ENCODE measurements at regions not wholly inside any gene's neighbourhood (a gene's known extent, or its start where the extent isn't known, plus 50 kb on each side); places are given as distances from the start of the nearest gene placed in this dataset.

GRCh38 chr18:51897884-51898283 is 442.1 kb upstream of the DCC start (continued):
- TF ChIP-seq ZNF77 (CRISPR knock-in tag; IDR thresholded peaks at IDR 0.05) (no peak), KLF13 (tag; IDR thresholded peaks at IDR 0.05; ENCODE audit: borderline replicate concordance, low read depth) (no peak)

- no peak for FAIRE-seq
- Histone ChIP-seq H3K4me2 (ENCODE audit: insufficient read depth, low read length) (no peak overlapping the region), H3K9me1 (ENCODE audit: control insufficient read depth, insufficient read depth, low read length) (no peaks in the 10 kb centered on the region), H3K27me3 (ENCODE audit: control insufficient read depth in 2 of 2, insufficient read depth in 2 of 2, low read length in 2 of 2) (no peaks in the 10 kb centered on the region), H3K9ac (ENCODE audit: insufficient read depth in 1 of 2, low read depth in 2 of 2, low read length in 2 of 2) (no peak overlapping the region), H3K4me1 (replicated peaks in 1 of 2; ENCODE audit: control insufficient read depth in 2 of 2, insufficient read depth in 2 of 2, low read length in 2 of 2) (no peaks in the 10 kb centered on the region), H2AFZ (ENCODE audit: low read depth, low read length) (no peak overlapping the region), H3K9me3 (replicated peaks; ENCODE audit: control insufficient read depth, insufficient read depth, low read depth, low read length) (no peaks in the 10 kb centered on the region), H3K27ac (ENCODE audit: extremely low read depth, low read depth, low read length) (no peak overlapping the region), H3K36me3 (ENCODE audit: control insufficient read depth, insufficient read depth, low read length) (no peaks in the 10 kb centered on the region), H4K20me1 (replicated peaks; ENCODE audit: control insufficient read depth, insufficient read depth, low read length) (no peaks in the 10 kb centered on the region), H3K4me3 (no peak overlapping the region), H3K79me2 (ENCODE audit: control insufficient read depth, insufficient read depth, low read length) (no peaks in the 10 kb centered on the region)
- DNase-seq (ENCODE audit: extremely low read depth in 1 of 4, low spot score in 3 of 4) = no peak
- intact Hi-C loops (cut with micrococcal nuclease) = no loop called here
- in situ Hi-C loops (cut with MboI) = no loop called here
- ChIA-PET CTCF (ENCODE audit: low intra/inter-chr PET ratio) (no interaction called here), POLR2A (no interaction called here)
- under 1% methylated on average over 7 of the region's 7 CpGs for WGBS (ENCODE audit: insufficient coverage, low coverage, missing lambda C conversion rate)
- no TSS peak for BruUV-seq (replicated peaks)
- ATAC-seq = no peak
- no peak for TF ChIP-seq HNRNPL (IDR thresholded peaks at IDR 0.05; ENCODE audit: low read depth, low read length)
- no peak for TF ChIP-seq TRIM24 (IDR thresholded peaks at IDR 0.05)
- no peak for TF ChIP-seq MTA3 (IDR thresholded peaks at IDR 0.05; ENCODE audit: borderline replicate concordance)
- no peak for TF ChIP-seq ZNF780A (CRISPR knock-in tag; IDR thresholded peaks at IDR 0.05)
- no peak for TF ChIP-seq ZNF384 (IDR thresholded peaks at IDR 0.05; ENCODE audit: low read depth, low read length)
- TF ChIP-seq DIDO1 (tag; IDR thresholded peaks at IDR 0.05; ENCODE audit: low read depth) = no peak
- TF ChIP-seq ATF7 (IDR thresholded peaks at IDR 0.05) = no peak
- no peak for TF ChIP-seq MNT (conservative IDR thresholded peaks at IDR 0.05)
- TF ChIP-seq THRB (CRISPR knock-in tag; conservative IDR thresholded peaks at IDR 0.05) = no peak
- no peak for TF ChIP-seq SRSF9 (IDR thresholded peaks at IDR 0.05; ENCODE audit: borderline replicate concordance, low read depth, low read length)
- TF ChIP-seq NBN (IDR thresholded peaks at IDR 0.05; ENCODE audit: low read depth) = no peak
- TF ChIP-seq STAT5B (CRISPR knock-in tag; IDR thresholded peaks at IDR 0.05) = no peak
- TF ChIP-seq ZBTB12 (CRISPR knock-in tag; IDR thresholded peaks at IDR 0.05) = no peak
- no peak for TF ChIP-seq HMG20A (CRISPR knock-in tag; conservative IDR thresholded peaks at IDR 0.05)
- TF ChIP-seq DACH1 (IDR thresholded peaks at IDR 0.05; ENCODE audit: partially characterized antibody) = no peak
Measured at GRCh38 chr18:51907687-51908597, 432.1 kb upstream of the DCC start.

All from K562 (cell line).